AG04450 (cell line): ENCODE measurements at regions not wholly inside any gene's neighbourhood (a gene's known extent, or its start where the extent isn't known, plus 50 kb on each side); places are given as distances from the start of the nearest gene placed in this dataset.

ENCODE experiments used
- CTCF ChIA-PET: fragments of 300-600, 350-600 bp; formaldehyde crosslinking; extraction: SDS; loops from one replicate; lab custom pipeline; 2022; ENCODE audit warnings: antibody characterized with exemption, inconsistent platforms; lab: Charles Lee
- POLR2A ChIA-PET: fragments of 350-600 bp; formaldehyde crosslinking; extraction: SDS; loops from one replicate; lab custom pipeline; 2021; ENCODE audit warnings: antibody characterized with exemption, inconsistent platforms; lab: Yijun Ruan, JAX
- DNase-seq: peaks from one replicate; pipeline ENCODE4 v3.0.0-alpha.2; 2011; ENCODE audit warnings: low read depth, low spot score
- H3K27ac ChIP-seq: one replicate; pipeline ENCODE4 v1.5.1; 2012; ENCODE audit warnings: low read depth, low read length, control low read depth
- H3K27me3 ChIP-seq: one replicate; pipeline ENCODE4 v1.6.0; 2012; ENCODE audit warnings: low read length; ENCODE audit not compliant: control insufficient read depth, insufficient read depth
- H3K4me3 ChIP-seq: 2 replicates; pipeline ENCODE4 v1.5.1; 2011; ENCODE audit warnings: mild to moderate bottlenecking, low read depth, low read length, control low read depth
- H3K9me3 ChIP-seq: 2 replicates; pipeline ENCODE4 v1.5.1; 2012; ENCODE audit warnings: low read length; ENCODE audit not compliant: control insufficient read depth, insufficient read depth
- TF ChIP-seq, protein P1 (sequence below): IDR thresholded peaks from 2 replicates; pipeline ENCODE4 v1.5.1; 2011; ENCODE audit warnings: low read depth, low read length, control low read depth, inconsistent platforms

- TF ChIP-seq, protein P1, sequence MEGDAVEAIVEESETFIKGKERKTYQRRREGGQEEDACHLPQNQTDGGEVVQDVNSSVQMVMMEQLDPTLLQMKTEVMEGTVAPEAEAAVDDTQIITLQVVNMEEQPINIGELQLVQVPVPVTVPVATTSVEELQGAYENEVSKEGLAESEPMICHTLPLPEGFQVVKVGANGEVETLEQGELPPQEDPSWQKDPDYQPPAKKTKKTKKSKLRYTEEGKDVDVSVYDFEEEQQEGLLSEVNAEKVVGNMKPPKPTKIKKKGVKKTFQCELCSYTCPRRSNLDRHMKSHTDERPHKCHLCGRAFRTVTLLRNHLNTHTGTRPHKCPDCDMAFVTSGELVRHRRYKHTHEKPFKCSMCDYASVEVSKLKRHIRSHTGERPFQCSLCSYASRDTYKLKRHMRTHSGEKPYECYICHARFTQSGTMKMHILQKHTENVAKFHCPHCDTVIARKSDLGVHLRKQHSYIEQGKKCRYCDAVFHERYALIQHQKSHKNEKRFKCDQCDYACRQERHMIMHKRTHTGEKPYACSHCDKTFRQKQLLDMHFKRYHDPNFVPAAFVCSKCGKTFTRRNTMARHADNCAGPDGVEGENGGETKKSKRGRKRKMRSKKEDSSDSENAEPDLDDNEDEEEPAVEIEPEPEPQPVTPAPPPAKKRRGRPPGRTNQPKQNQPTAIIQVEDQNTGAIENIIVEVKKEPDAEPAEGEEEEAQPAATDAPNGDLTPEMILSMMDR = no peak
- H3K9me3 ChIP-seq = peaks cover 20% of the 10 kb centered on the region; the same call in 1 of the 2 replicates
- no peak for DNase-seq
- H3K27me3 ChIP-seq = no peaks in the 10 kb centered on the region
- H3K27ac ChIP-seq = no peak overlapping the region
- ChIA-PET POLR2A (no interaction called here), CTCF (no interaction called here)
- H3K4me3 ChIP-seq = no peak overlapping the region
Observed at GRCh38 chr2:136510244-136510643, 255.1 kb upstream of the THSD7B start.

DNA sequence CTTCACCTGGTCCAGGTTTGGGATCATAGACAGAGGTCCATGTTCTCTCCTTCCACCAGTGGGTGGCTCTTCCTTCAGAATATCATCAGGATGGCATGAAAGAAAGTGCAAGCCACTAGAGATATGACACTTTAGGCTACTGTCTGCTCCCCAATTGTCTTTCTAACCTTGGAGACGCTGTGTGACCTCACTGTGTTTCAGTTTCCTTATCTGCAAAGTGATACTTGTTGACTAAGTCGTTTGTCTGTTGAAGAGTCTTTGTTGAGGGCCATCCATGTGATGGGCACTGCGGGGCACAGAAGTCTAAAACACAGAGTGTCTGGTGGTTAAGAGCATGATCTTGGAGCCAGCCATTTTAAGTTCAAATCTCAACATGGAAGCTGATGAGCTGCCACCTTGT lies 259.9 kb upstream of the THSD7B start:
- Histone ChIP-seq H3K27ac (no peak overlapping the region), H3K9me3 (peaks cover 17% of the 10 kb centered on the region; the same call in 1 of the 2 replicates), H3K27me3 (no peaks in the 10 kb centered on the region), H3K4me3 (no peak overlapping the region)
- ChIA-PET POLR2A (no interaction called here), CTCF (no interaction called here)
- TF ChIP-seq, protein P1 = no peak
- DNase-seq = no peak

DNA sequence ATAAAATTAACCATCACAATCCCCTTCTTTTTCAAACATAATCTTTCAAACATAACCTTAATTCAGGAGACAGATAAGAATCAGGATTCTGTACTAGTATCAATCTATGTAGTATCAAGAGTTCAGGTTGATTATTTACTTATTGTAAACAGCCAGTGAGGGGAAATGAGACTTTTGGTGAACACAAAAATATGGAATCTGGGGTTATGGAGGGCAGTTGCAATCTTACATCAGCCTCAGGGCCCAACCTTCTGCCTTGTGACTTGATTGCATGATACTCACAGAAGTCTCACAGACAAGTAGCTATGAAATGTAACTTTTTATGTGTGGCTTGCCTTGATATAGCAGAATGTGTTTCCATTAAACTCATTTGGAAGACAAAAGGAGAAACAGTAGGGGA lies 262.7 kb upstream of the THSD7B start:
- DNase-seq = no peak
- H3K27ac ChIP-seq = no peak overlapping the region
- ChIA-PET CTCF (no interaction called here), POLR2A (no interaction called here)
- TF ChIP-seq, protein P1 = no peak
- peaks cover 18% of the 10 kb centered on the region; the same call in 1 of the 2 replicates for H3K9me3 ChIP-seq
- H3K4me3 ChIP-seq = no peak overlapping the region
- no peaks in the 10 kb centered on the region for H3K27me3 ChIP-seq

DNA sequence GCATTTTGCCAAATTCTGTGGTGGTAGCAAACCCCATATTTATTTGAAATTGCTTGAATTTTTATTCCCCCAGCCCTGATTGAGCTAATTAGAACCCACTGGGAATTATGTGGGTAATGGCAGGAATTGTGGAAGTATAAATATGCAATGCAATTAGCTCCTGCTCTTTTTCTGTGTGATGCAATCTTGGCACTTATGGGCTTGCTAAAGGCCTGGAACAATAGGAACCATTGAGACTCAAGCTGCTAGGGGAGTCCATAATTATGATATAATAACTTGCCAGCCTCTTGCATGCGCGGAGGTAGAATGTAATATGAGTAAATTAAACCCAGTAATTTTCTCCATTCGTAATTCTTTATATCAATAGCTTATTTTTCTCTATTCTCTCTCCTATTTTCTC lies 267.6 kb upstream of the THSD7B start:
- H3K27me3 ChIP-seq = no peaks in the 10 kb centered on the region
- ChIA-PET POLR2A (no interaction called here), CTCF (interaction anchor here (0.6 kb wide), 1 partner anchor 237 kb away, joined by 3 read pairs; no protein-coding TSS in a partner anchor)
- no peak overlapping the region for H3K27ac ChIP-seq
- no peak for DNase-seq
- H3K4me3 ChIP-seq = no peak overlapping the region
- peaks cover 30% of the 10 kb centered on the region for H3K9me3 ChIP-seq
- TF ChIP-seq, protein P1 = no peak

DNA sequence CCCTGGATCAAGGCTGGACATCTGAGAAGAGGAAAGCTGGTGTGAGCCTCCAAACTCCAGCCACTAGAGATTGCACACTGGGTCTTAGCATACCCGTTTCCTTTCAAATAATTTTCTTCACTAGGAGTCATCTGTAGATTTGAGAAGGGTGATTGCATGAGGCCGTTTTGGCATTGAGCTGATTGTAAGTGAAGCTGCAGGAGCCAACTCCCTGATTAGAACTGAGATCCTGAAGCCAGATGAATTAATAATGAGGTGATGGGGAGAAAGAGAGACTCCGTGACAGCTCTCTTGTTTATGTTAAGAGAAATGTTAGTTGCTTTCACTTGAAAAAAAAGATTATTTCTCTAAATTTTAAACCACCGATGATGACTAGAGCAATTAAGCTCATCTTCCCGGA lies 268.4 kb upstream of the THSD7B start:
- Histone ChIP-seq H3K9me3 (peaks cover 30% of the 10 kb centered on the region), H3K27ac (no peak overlapping the region), H3K27me3 (no peaks in the 10 kb centered on the region), H3K4me3 (no peak overlapping the region)
- CTCF ChIA-PET = no interaction called here
- no peak for DNase-seq
- POLR2A ChIA-PET = no interaction called here
- TF ChIP-seq, protein P1 = no peak
